WTC11 (cell line): ENCODE measurements at regions not wholly inside any gene's neighbourhood (a gene's known extent, or its start where the extent isn't known, plus 50 kb on each side); places are given as distances from the start of the nearest gene placed in this dataset.

Experiments used
- ATF3 ChIP-seq: sonication (generic); formaldehyde crosslinking; conservative IDR thresholded peaks from 2 replicates; pipeline ENCODE4 v1.8.1; 2022; ENCODE audit warnings: mild to moderate bottlenecking, missing genetic modification reagents
- CBFB ChIP-seq: sonication (generic); formaldehyde crosslinking; IDR thresholded peaks from 2 replicates; pipeline ENCODE4 v1.8.1; 2022; ENCODE audit warnings: mild to moderate bottlenecking, low read depth, missing genetic modification reagents
- CTCF ChIP-seq: fragments of 200-600 bp; IDR thresholded peaks from 2 replicates; pipeline ENCODE4 v1.8.0; 2022; ENCODE audit warnings: antibody characterized with exemption
- ELF4 ChIP-seq: sonication (generic); formaldehyde crosslinking; IDR thresholded peaks from 2 replicates; pipeline ENCODE4 v1.8.1; 2022; ENCODE audit warnings: low read depth, mild to moderate bottlenecking, moderate library complexity, missing genetic modification reagents
- IRF1 ChIP-seq: sonication (generic); formaldehyde crosslinking; IDR thresholded peaks from 2 replicates; pipeline ENCODE4 v1.8.0; 2023; ENCODE audit warnings: missing genetic modification reagents
- NFE2L1 ChIP-seq: sonication (generic); formaldehyde crosslinking; IDR thresholded peaks from 2 replicates; pipeline ENCODE4 v1.8.1; 2023; ENCODE audit warnings: missing genetic modification reagents
- NFYB ChIP-seq: sonication (generic); formaldehyde crosslinking; conservative IDR thresholded peaks from 2 replicates; pipeline ENCODE4 v1.8.0; 2022; ENCODE audit warnings: low read depth, missing genetic modification reagents
- NR3C1 ChIP-seq: sonication (generic); formaldehyde crosslinking; conservative IDR thresholded peaks from 2 replicates; pipeline ENCODE4 v1.8.1; 2023; ENCODE audit warnings: low read depth, mild to moderate bottlenecking, missing genetic modification reagents
- TEAD4 ChIP-seq: sonication (generic); formaldehyde crosslinking; IDR thresholded peaks from 2 replicates; pipeline ENCODE4 v1.8.0; 2022; ENCODE audit warnings: mild to moderate bottlenecking, missing genetic modification reagents
- USF1 ChIP-seq: sonication (generic); formaldehyde crosslinking; IDR thresholded peaks from 2 replicates; pipeline ENCODE4 v1.8.0; 2022; ENCODE audit warnings: mild to moderate bottlenecking, missing genetic modification reagents
- USF2 ChIP-seq: sonication (generic); formaldehyde crosslinking; IDR thresholded peaks from 2 replicates; pipeline ENCODE4 v1.8.1; 2023; ENCODE audit warnings: mild to moderate bottlenecking, missing genetic modification reagents, moderate library complexity

- TF ChIP-seq CTCF: peak; percentile 68
- TF ChIP-seq USF1 (CRISPR knock-in tag): no peak
- no peak for TF ChIP-seq NFE2L1 (CRISPR knock-in tag)
- no peak for TF ChIP-seq ELF4
- TF ChIP-seq CBFB (CRISPR knock-in tag): no peak
- no peak for TF ChIP-seq NFYB
- TF ChIP-seq TEAD4 (CRISPR knock-in tag): no peak
- no peak for TF ChIP-seq NR3C1 (CRISPR knock-in tag)
- no peak for TF ChIP-seq ATF3
- no peak for TF ChIP-seq USF2
- TF ChIP-seq IRF1 (CRISPR knock-in tag): no peak
These were observed 128.5 kb downstream of the LARP7 start for GRCh38 chr4:112765317-112765974.
